ENCODE measurements at regions not wholly inside any gene's neighbourhood (a gene's known extent, or its start where the extent isn't known, plus 50 kb on each side); places are given as distances from the start of the nearest gene placed in this dataset.

DNA sequence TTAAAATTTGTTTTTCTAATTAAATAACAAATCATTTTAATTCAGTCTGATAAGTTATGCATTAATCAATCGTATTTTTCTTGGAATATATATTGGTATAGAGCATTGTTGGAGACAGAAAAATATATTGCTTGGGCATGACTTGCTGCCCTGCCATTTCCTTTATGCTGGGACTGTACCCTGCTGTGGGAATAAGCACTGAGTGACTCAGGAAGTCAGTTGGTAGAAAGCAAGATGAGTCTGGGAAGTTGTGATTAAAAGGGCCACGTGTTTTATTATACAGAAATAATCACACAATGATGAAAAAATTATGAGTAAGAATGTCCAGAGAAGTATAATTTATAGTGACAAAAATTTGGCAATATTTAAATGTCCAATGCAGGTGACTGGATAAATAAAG is 139.5 kb downstream of the KIF18A start:
- Histone ChIP-seq H3K36me3 (ENCODE audit: insufficient read depth in 1 of 2, low read depth in 1 of 2) (no peaks in the 10 kb centered on the region), H3K4me3 (no peak overlapping the region), H3K4me1 (no peaks in the 10 kb centered on the region), H3K27ac (no peak overlapping the region), H3K9me3 (no peaks in the 10 kb centered on the region), H3K27me3 (ENCODE audit: insufficient read depth in 3 of 3, low read length in 2 of 3) (no peaks in the 10 kb centered on the region)
- intact Hi-C loops (cut with DNase I) = no loop called here
- no peak for DNase-seq
- WGBS, 3 donors = 50 to 62% (median 59%) methylated on average over 2 of the region's 2 CpGs
- no peak for ATAC-seq
- TF ChIP-seq, protein P1, sequence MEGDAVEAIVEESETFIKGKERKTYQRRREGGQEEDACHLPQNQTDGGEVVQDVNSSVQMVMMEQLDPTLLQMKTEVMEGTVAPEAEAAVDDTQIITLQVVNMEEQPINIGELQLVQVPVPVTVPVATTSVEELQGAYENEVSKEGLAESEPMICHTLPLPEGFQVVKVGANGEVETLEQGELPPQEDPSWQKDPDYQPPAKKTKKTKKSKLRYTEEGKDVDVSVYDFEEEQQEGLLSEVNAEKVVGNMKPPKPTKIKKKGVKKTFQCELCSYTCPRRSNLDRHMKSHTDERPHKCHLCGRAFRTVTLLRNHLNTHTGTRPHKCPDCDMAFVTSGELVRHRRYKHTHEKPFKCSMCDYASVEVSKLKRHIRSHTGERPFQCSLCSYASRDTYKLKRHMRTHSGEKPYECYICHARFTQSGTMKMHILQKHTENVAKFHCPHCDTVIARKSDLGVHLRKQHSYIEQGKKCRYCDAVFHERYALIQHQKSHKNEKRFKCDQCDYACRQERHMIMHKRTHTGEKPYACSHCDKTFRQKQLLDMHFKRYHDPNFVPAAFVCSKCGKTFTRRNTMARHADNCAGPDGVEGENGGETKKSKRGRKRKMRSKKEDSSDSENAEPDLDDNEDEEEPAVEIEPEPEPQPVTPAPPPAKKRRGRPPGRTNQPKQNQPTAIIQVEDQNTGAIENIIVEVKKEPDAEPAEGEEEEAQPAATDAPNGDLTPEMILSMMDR (IDR thresholded peaks at IDR 0.05) = no peak

DNA sequence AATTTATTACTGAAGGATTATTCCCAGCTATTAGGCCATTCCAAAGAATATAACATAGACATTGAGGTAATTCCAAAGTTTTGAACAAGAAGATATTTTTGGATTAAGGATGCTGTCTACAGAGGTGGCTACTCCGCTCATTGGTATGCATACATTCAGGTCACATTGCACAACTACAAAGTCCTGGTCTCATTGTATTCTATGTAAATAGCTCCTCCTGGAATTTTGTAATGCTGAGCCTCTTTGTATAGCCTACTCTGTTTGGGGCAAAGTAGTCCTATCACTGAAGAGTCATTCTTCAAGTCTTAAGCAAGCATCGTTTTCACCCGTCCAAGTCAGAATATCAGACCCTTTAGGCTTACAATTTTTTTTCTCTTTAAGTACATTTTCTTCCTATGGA is 142.4 kb downstream of the KIF18A start:
- H3K4me3 ChIP-seq = no peak overlapping the region
- DNase-seq = no peak
- H3K27me3 ChIP-seq (ENCODE audit: insufficient read depth in 3 of 3, low read length in 2 of 3) = no peaks in the 10 kb centered on the region
- no peak overlapping the region for H3K27ac ChIP-seq
- no peaks in the 10 kb centered on the region for H3K4me1 ChIP-seq
- no peaks in the 10 kb centered on the region for H3K9me3 ChIP-seq
- no peaks in the 10 kb centered on the region for H3K36me3 ChIP-seq (ENCODE audit: insufficient read depth in 1 of 2, low read depth in 1 of 2)
- WGBS, 3 donors = 84 to 89% (median 85%) methylated on average over 3 of the region's 3 CpGs
- intact Hi-C loops (cut with DNase I) = no loop called here
- no peak for ATAC-seq
- TF ChIP-seq, protein P1 (IDR thresholded peaks at IDR 0.05) = no peak

DNA sequence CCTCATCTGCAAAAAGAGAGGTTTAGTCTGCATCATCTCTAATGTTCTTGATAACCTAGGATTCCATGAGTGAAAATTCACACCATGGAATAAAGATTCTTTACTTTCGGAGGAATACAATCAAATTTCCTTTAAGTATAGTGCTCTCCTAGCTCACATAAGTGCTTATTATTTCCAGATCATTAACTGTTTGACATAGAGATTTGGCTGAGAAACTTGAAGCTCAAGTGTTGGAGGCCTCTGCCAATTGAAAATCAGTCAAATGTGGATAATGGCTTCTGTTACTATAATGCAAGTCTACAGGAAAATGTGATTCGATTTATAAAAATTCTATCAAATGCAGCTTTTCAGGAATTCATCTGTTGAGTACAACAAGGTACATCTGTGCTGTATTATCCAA is 144.6 kb downstream of the KIF18A start:
- Histone ChIP-seq H3K4me1 (no peaks in the 10 kb centered on the region), H3K4me3 (no peak overlapping the region), H3K27me3 (ENCODE audit: insufficient read depth in 3 of 3, low read length in 2 of 3) (no peaks in the 10 kb centered on the region), H3K27ac (no peak overlapping the region), H3K36me3 (ENCODE audit: insufficient read depth in 1 of 2, low read depth in 1 of 2) (no peaks in the 10 kb centered on the region), H3K9me3 (no peaks in the 10 kb centered on the region)
- TF ChIP-seq, protein P1 (IDR thresholded peaks at IDR 0.05) = no peak
- 63 to 70% (median 63%) methylated on average over 2 of the region's 2 CpGs for WGBS, 3 donors
- ATAC-seq (no peak), DNase-seq (no peak)
- intact Hi-C loops (cut with DNase I) = no loop called here

DNA sequence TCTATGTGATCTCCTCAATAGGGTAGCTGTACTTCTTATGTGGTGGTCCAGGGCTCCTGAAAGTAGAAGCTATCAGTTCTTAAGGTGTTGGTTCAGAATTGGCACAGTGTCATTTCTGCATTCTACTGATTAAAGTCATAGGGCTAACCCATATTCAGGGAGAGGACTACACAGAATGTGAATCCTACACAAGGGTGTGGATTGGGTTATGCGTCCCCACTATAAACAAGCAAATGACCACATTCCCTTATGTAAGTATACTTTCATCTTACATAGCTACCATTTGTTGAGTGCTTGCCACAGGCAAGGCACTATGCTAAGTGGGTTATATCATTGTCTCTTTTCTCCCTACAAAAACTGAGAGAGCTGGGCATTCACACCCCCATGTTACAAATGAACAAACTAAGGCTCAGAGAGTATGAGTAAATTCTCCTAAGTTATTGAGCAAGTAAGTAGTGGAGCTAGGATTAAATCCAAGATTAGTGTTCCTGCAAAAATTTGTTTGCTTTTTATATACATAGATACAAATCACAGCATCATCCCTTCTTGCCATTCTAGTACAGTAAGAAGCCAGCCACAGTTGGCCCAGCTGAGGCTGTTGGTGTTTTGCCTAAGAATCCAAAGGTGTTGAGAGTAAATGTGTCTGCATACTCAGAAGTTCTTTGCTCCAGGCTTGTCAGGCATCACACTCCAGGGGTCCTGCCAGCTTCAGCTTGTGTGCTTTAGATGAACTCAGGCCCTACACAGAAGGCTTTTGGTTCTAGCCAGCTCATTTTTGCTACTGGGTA is 157.8 kb downstream of the KIF18A start:
- TF ChIP-seq, protein P1 (IDR thresholded peaks at IDR 0.05) = no peak
- Histone ChIP-seq H3K4me1 (no peaks in the 10 kb centered on the region), H3K9me3 (no peaks in the 10 kb centered on the region), H3K4me3 (no peak overlapping the region), H3K27me3 (ENCODE audit: insufficient read depth in 3 of 3, low read length in 2 of 3) (no peaks in the 10 kb centered on the region), H3K27ac (no peak overlapping the region), H3K36me3 (ENCODE audit: insufficient read depth in 1 of 2, low read depth in 1 of 2) (no peaks in the 10 kb centered on the region)
- no peak for DNase-seq
- ATAC-seq = no peak
- intact Hi-C loops (cut with DNase I) = no loop called here
- WGBS, 3 donors = 91 to 96% (median 95%) methylated on average over 1 of the region's 1 CpG

DNA sequence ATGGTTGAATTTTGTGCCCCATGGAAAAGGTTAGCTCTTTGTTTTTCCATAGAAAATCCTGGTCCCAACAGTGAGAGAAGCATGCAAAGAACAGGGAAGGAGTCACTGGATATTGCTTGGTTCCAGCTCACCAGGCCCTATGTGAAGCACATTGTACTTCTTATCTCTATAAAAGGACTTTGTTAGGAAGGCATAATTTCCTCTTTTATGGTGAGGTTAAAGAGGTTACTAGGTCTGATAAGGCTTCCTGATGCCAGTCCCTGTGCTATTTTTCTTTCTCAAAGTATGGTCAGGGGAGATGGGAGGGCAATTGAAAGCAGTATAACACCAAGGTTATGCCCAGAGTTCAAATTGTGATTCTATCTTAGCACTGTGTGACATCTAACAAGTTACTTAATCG is 162.6 kb downstream of the KIF18A start:
- ATAC-seq = no peak
- H3K27ac ChIP-seq = no peak overlapping the region
- H3K4me3 ChIP-seq = no peak overlapping the region
- H3K4me1 ChIP-seq = no peaks in the 10 kb centered on the region
- TF ChIP-seq, protein P1 (IDR thresholded peaks at IDR 0.05) = no peak
- WGBS, 3 donors = 93 to 94% (median 93%) methylated on average over 1 of the region's 1 CpG
- DNase-seq = no peak
- H3K9me3 ChIP-seq = no peaks in the 10 kb centered on the region
- intact Hi-C loops (cut with DNase I) = no loop called here
- H3K27me3 ChIP-seq (ENCODE audit: insufficient read depth in 3 of 3, low read length in 2 of 3) = no peaks in the 10 kb centered on the region
- no peaks in the 10 kb centered on the region for H3K36me3 ChIP-seq (ENCODE audit: insufficient read depth in 1 of 2, low read depth in 1 of 2)

Data from psoas muscle (tissue), 7 donors.